ENCODE measurements at regions not wholly inside any gene's neighbourhood (a gene's known extent, or its start where the extent isn't known, plus 50 kb on each side); places are given as distances from the start of the nearest gene placed in this dataset.

DNA sequence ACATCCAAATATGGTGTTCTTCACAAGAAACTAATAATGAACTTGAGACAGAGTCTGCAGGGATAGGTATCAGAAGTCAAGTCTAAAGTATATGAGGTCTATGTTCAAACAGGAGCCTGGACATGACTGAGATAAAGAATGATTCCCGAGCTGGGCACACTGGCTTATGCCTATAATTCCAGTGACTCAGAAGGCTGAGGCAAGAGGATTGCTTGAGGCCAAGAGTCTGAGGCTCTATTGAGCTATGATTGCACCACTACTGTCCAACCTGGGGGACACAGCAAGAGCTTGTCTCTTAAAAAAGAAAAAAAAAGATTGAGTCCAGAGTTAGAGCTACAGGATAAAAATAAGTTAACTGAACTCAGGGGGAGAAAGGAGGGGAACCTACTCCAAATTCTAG, 246.5 kb downstream of the LRRN1 start:
- TF ChIP-seq, protein P1, sequence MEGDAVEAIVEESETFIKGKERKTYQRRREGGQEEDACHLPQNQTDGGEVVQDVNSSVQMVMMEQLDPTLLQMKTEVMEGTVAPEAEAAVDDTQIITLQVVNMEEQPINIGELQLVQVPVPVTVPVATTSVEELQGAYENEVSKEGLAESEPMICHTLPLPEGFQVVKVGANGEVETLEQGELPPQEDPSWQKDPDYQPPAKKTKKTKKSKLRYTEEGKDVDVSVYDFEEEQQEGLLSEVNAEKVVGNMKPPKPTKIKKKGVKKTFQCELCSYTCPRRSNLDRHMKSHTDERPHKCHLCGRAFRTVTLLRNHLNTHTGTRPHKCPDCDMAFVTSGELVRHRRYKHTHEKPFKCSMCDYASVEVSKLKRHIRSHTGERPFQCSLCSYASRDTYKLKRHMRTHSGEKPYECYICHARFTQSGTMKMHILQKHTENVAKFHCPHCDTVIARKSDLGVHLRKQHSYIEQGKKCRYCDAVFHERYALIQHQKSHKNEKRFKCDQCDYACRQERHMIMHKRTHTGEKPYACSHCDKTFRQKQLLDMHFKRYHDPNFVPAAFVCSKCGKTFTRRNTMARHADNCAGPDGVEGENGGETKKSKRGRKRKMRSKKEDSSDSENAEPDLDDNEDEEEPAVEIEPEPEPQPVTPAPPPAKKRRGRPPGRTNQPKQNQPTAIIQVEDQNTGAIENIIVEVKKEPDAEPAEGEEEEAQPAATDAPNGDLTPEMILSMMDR (IDR thresholded peaks at IDR 0.05): no peak
- no peak for TF ChIP-seq POLR2A (IDR thresholded peaks at IDR 0.05)
- TF ChIP-seq POLR2AphosphoS5 (IDR thresholded peaks at IDR 0.05): no peak
- TF ChIP-seq EP300 (IDR thresholded peaks at IDR 0.05): no peak
